Activated CD8-positive, alpha-beta T cell treated with anti-CD3 and anti-CD28 coated beads for 36 hours (primary cell): ENCODE measurements at regions not wholly inside any gene's neighbourhood (a gene's known extent, or its start where the extent isn't known, plus 50 kb on each side); places are given as distances from the start of the nearest gene placed in this dataset.

ENCODE experiments used
- ATAC-seq: fragments of 200-7000 bp; cut with Tn5 transposase; one replicate; pipeline ENCODE4 v1.10.0; 2021; ENCODE audit warnings: mild to moderate bottlenecking, moderate library complexity
- CTCF ChIA-PET: fragments of 350-600 bp; sonication (Branson Sonifier 250); formaldehyde crosslinking; loops from one replicate; lab custom pipeline; 2021; ENCODE audit warnings: antibody characterized with exemption; lab: Charles Lee
- POLR2A ChIA-PET: fragments of 350-600 bp; sonication (Branson Sonifier 250); formaldehyde crosslinking; loops from one replicate; lab custom pipeline; 2021; ENCODE audit warnings: antibody characterized with exemption; lab: Charles Lee
- DNase-seq: peaks from one replicate; pipeline ENCODE4 v3.0.0-alpha.2; 2020
- H3K27ac Mint-ChIP-seq: one replicate; pipeline ENCODE4 v1.8.0; 2021; ENCODE audit warnings: mild to moderate bottlenecking, mixed read lengths
- H3K27me3 Mint-ChIP-seq: one replicate; pipeline ENCODE4 v1.8.0; 2021; ENCODE audit warnings: mixed read lengths
- H3K36me3 Mint-ChIP-seq: one replicate; pipeline ENCODE4 v1.8.0; 2021; ENCODE audit warnings: low read depth, mixed read lengths
- H3K4me1 Mint-ChIP-seq: one replicate; pipeline ENCODE4 v1.8.0; 2021; ENCODE audit warnings: low read depth, mixed read lengths
- H3K4me3 Mint-ChIP-seq: one replicate; pipeline ENCODE4 v1.8.0; 2021; ENCODE audit warnings: mild to moderate bottlenecking, moderate library complexity, mixed read lengths
- H3K9me3 Mint-ChIP-seq: one replicate; pipeline ENCODE4 v1.8.0; 2021; ENCODE audit warnings: mixed read lengths
- intact Hi-C: fragments of 100-400 bp; cut with micrococcal nuclease; formaldehyde crosslinking; loops from one replicate; pipeline ENCODE4 v1.10.0; 2022
- TF ChIP-seq, protein P1 (sequence below): fragments of 200-600 bp; IDR thresholded peaks from one replicate; pipeline ENCODE4 v1.8.0; 2022; ENCODE audit warnings: antibody characterized with exemption, mild to moderate bottlenecking

GRCh38 chr10:93160829-93161228, 87.1 kb downstream of the CYP26A1 start:
- peaks cover 7% of the 10 kb centered on the region for H3K27me3 Mint-ChIP-seq
- DNase-seq (no peak), ATAC-seq (no peak)
- POLR2A ChIA-PET, result no interaction called here
- H3K27ac Mint-ChIP-seq, result no peak overlapping the region
- TF ChIP-seq, protein P1, sequence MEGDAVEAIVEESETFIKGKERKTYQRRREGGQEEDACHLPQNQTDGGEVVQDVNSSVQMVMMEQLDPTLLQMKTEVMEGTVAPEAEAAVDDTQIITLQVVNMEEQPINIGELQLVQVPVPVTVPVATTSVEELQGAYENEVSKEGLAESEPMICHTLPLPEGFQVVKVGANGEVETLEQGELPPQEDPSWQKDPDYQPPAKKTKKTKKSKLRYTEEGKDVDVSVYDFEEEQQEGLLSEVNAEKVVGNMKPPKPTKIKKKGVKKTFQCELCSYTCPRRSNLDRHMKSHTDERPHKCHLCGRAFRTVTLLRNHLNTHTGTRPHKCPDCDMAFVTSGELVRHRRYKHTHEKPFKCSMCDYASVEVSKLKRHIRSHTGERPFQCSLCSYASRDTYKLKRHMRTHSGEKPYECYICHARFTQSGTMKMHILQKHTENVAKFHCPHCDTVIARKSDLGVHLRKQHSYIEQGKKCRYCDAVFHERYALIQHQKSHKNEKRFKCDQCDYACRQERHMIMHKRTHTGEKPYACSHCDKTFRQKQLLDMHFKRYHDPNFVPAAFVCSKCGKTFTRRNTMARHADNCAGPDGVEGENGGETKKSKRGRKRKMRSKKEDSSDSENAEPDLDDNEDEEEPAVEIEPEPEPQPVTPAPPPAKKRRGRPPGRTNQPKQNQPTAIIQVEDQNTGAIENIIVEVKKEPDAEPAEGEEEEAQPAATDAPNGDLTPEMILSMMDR, result no peak
- no peak overlapping the region for H3K4me3 Mint-ChIP-seq
- CTCF ChIA-PET, result no interaction called here
- intact Hi-C loops, result no loop called here
- H3K4me1 Mint-ChIP-seq, result no peaks in the 10 kb centered on the region
- H3K9me3 Mint-ChIP-seq, result peaks cover 7% of the 10 kb centered on the region
- peaks cover 4% of the 10 kb centered on the region for H3K36me3 Mint-ChIP-seq

DNA sequence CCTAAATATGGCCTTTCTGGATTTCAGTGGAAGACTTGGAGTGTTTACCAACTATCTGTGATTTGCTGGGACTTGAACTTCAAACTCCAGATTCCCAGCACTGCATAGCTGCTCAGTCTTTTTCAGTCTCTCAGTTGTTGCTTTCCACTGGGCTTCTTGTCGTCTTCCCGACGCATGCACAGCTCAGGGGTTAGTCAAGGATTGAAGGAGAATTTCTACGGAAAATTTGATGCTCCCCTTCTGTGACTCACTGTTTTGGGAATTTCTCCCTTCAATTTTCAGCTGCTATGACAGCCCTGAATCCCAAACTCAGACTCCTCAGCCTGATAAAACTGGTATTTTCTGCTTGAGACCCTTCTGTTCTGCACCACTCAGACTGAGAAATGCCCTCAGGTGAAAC, 91.7 kb downstream of the CYP26A1 start:
- ATAC-seq (no peak), DNase-seq (no peak)
- peaks cover 10% of the 10 kb centered on the region for H3K9me3 Mint-ChIP-seq
- ChIA-PET POLR2A (no interaction called here), CTCF (no interaction called here)
- intact Hi-C loops, result no loop called here
- no peak overlapping the region for H3K4me3 Mint-ChIP-seq
- H3K36me3 Mint-ChIP-seq, result peaks cover 5% of the 10 kb centered on the region
- TF ChIP-seq, protein P1, result no peak
- H3K27me3 Mint-ChIP-seq, result peaks cover 17% of the 10 kb centered on the region
- no peaks in the 10 kb centered on the region for H3K4me1 Mint-ChIP-seq
- H3K27ac Mint-ChIP-seq, result no peak overlapping the region

DNA sequence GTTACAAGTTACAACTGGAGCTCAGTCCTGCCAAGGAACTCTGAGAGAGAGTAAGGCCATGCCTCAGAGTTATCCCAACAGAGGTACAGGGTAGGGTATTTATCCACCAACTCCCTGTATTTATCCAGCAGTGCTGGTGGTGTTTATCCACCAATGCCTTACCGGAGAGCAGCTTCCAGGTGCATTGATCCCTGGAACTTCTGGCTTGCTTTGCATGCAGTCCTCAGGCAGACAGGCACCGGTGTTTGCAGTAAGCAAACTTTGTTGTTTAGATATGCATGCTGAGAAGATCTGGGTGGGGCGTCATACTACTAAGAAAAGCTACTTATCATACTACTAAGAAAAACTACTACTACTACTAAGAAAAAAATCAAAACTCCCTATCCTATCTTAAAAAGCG, 92.4 kb downstream of the CYP26A1 start:
- no peak overlapping the region for H3K27ac Mint-ChIP-seq
- H3K27me3 Mint-ChIP-seq, result peaks cover 20% of the 10 kb centered on the region
- peaks cover 6% of the 10 kb centered on the region for H3K36me3 Mint-ChIP-seq
- peaks cover 13% of the 10 kb centered on the region for H3K9me3 Mint-ChIP-seq
- TF ChIP-seq, protein P1, result no peak
- ChIA-PET POLR2A (interaction anchor here (0.9 kb wide), 1 partner anchor 9 kb away, joined by 3 read pairs; no protein-coding TSS in a partner anchor), CTCF (no interaction called here)
- DNase-seq, result no peak
- intact Hi-C loops, result no loop called here
- ATAC-seq, result no peak
- no peak overlapping the region for H3K4me3 Mint-ChIP-seq
- no peaks in the 10 kb centered on the region for H3K4me1 Mint-ChIP-seq

- DNase-seq, result no peak
- Mint-ChIP-seq H3K4me3 (no peak overlapping the region), H3K27ac (no peak overlapping the region), H3K27me3 (peaks cover 12% of the 10 kb centered on the region), H3K36me3 (peaks cover 6% of the 10 kb centered on the region), H3K9me3 (peaks cover 16% of the 10 kb centered on the region), H3K4me1 (no peaks in the 10 kb centered on the region)
- CTCF ChIA-PET, result no interaction called here
- intact Hi-C loops, result no loop called here
- POLR2A ChIA-PET, result no interaction called here
- TF ChIP-seq, protein P1, result no peak
- ATAC-seq, result no peak
Measured at GRCh38 chr10:93171837-93172236, 98.1 kb downstream of the CYP26A1 start.

GRCh38 chr10:93173967-93174845, 100.5 kb downstream of the CYP26A1 start:
- peaks cover 3% of the 10 kb centered on the region for H3K36me3 Mint-ChIP-seq
- no peak overlapping the region for H3K27ac Mint-ChIP-seq
- POLR2A ChIA-PET, result no interaction called here
- no peak for ATAC-seq
- intact Hi-C loops, result no loop called here
- CTCF ChIA-PET, result interaction anchor here (1.1 kb wide), 1 partner anchor 8 kb away, joined by 4 read pairs; no protein-coding TSS in a partner anchor
- H3K4me1 Mint-ChIP-seq, result no peaks in the 10 kb centered on the region
- H3K27me3 Mint-ChIP-seq, result peaks cover 7% of the 10 kb centered on the region
- DNase-seq, result no peak
- H3K9me3 Mint-ChIP-seq, result peaks cover 13% of the 10 kb centered on the region
- H3K4me3 Mint-ChIP-seq, result no peak overlapping the region
- TF ChIP-seq, protein P1, result no peak
